ENCODE measurements at regions not wholly inside any gene's neighbourhood (a gene's known extent, or its start where the extent isn't known, plus 50 kb on each side); places are given as distances from the start of the nearest gene placed in this dataset.
A peak's percentile ranks its signal among the peaks of the same experiment; 100 is the strongest.

DNA sequence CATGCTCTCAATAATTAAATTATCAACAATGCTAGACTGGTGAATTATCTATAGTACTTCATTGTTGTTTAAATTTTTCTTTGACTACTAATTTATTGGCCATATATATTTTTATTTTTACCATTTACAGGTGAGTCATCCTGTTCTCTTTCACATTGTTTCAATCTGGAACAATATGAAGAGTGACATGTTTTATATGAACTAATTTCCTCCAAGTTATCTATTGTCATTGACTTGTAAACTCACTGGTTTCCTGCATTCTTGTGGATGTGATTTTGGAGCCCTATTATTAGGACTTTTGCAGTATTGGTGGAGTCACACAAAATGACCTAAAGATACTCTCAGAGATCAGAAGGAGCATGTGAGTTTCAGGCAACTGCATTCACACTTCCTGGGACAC, 297.7 kb downstream of the AEBP2 start:
- intact Hi-C loops (cut with micrococcal nuclease) = no loop called here
- H3K27me3 ChIP-seq (ENCODE audit: insufficient read depth, low read length) = no peaks in the 10 kb centered on the region
- POLR2A ChIA-PET = no interaction called here
- ATAC-seq (no peak), DNase-seq (ENCODE audit: low read depth, low spot score) (no peak)
- BruUV-seq (replicated peaks) = no TSS peak
- no peak overlapping the region for H3K27ac ChIP-seq (ENCODE audit: low read depth, low read length)
- H3K4me3 ChIP-seq (replicated peaks in 1 of 2; ENCODE audit: low read depth in 1 of 2, low read length in 2 of 2) = no peak overlapping the region
- no peaks in the 10 kb centered on the region for H3K9me2 ChIP-seq (ENCODE audit: insufficient read depth)
- CTCF ChIA-PET = no interaction called here
- H2AFZ ChIP-seq (ENCODE audit: low read depth, low read length, poor library complexity, severe bottlenecking) = no peak overlapping the region
- H3K9ac ChIP-seq (ENCODE audit: low read length) = no peak overlapping the region
- H4K20me1 ChIP-seq (ENCODE audit: insufficient read depth) = no peaks in the 10 kb centered on the region
- RAD21 ChIA-PET (ENCODE audit: low non-redundant PET in 1 of 2, low total read pairs in 2 of 2, uncharacterized antibody in 2 of 2, unreplicated experiment in 2 of 2) = no interaction called here
- H3K4me2 ChIP-seq (ENCODE audit: low read length) = no peak overlapping the region
- H3K9me3 ChIP-seq (ENCODE audit: control insufficient read depth in 1 of 2, insufficient read depth in 1 of 2, low read depth in 1 of 2, low read length in 2 of 2) = no peaks in the 10 kb centered on the region
- H3K79me2 ChIP-seq (ENCODE audit: insufficient read depth, low read length) = no peaks in the 10 kb centered on the region
- no peaks in the 10 kb centered on the region for H3K4me1 ChIP-seq (ENCODE audit: control insufficient read depth in 1 of 2, insufficient read depth in 2 of 2, low read length in 2 of 2)
- TF ChIP-seq TCF7L2 (IDR thresholded peaks at IDR 0.05; ENCODE audit: borderline replicate concordance, extremely low read depth, insufficient read depth, insufficient read length) (no peak), EZH2phosphoT487 (IDR thresholded peaks at IDR 0.05; ENCODE audit: borderline replicate concordance) (no peak), RAD21 (IDR thresholded peaks at IDR 0.05; ENCODE audit: low read depth) (no peak)
- TF ChIP-seq, protein P1, sequence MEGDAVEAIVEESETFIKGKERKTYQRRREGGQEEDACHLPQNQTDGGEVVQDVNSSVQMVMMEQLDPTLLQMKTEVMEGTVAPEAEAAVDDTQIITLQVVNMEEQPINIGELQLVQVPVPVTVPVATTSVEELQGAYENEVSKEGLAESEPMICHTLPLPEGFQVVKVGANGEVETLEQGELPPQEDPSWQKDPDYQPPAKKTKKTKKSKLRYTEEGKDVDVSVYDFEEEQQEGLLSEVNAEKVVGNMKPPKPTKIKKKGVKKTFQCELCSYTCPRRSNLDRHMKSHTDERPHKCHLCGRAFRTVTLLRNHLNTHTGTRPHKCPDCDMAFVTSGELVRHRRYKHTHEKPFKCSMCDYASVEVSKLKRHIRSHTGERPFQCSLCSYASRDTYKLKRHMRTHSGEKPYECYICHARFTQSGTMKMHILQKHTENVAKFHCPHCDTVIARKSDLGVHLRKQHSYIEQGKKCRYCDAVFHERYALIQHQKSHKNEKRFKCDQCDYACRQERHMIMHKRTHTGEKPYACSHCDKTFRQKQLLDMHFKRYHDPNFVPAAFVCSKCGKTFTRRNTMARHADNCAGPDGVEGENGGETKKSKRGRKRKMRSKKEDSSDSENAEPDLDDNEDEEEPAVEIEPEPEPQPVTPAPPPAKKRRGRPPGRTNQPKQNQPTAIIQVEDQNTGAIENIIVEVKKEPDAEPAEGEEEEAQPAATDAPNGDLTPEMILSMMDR (IDR thresholded peaks at IDR 0.05 in 2 of 3, conservative IDR thresholded peaks at IDR 0.05 in 1 of 3; ENCODE audit: borderline replicate concordance in 1 of 3, insufficient read depth in 1 of 3, low read depth in 2 of 3, low read length in 2 of 3) = no peak
- H3K36me3 ChIP-seq (ENCODE audit: control insufficient read depth in 1 of 2, insufficient read depth in 2 of 2, low read length in 2 of 2) = no peaks in the 10 kb centered on the region

DNA sequence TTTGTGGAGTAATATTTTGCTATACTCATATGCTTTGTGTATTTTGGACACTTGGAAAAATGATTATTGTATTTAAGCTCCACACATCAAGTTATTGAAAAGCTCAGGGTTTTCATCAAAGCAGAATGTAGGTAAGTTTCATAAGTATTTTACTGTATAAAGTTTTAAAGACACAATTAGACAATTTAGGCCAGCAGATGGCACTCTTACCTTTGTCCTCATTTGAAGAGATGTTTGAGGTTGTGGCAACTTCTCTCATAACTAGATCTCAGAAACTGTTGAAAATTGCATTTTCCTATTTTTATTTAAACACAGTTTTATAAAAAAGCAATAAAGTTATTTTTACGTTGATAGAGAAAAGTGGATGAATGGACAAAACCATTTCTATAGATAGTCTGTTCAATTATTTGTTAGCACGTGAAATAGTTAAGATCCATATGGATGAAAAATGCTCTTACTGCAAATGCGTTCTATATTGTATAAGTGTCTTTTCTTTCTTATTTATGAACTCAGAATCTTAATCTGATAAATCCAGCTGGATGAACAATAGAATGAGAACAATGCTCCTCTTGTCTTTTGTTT, 300.0 kb downstream of the AEBP2 start:
- H3K79me2 ChIP-seq (ENCODE audit: insufficient read depth, low read length) = no peaks in the 10 kb centered on the region
- RAD21 ChIA-PET (ENCODE audit: low non-redundant PET in 1 of 2, low total read pairs in 2 of 2, uncharacterized antibody in 2 of 2, unreplicated experiment in 2 of 2) = interaction anchor here (0.6 to 0.7 kb wide), 2 partner anchors 29 to 727 kb away, joined by 3 read pairs; no protein-coding TSS in a partner anchor
- TF ChIP-seq, protein P1 (IDR thresholded peaks at IDR 0.05 in 2 of 3, conservative IDR thresholded peaks at IDR 0.05 in 1 of 3; ENCODE audit: borderline replicate concordance in 1 of 3, insufficient read depth in 1 of 3, low read depth in 2 of 3, low read length in 2 of 3) = peak; percentile 42 to 74 (median 48); a peak in 5 of 6 replicates
- TF ChIP-seq RAD21 (IDR thresholded peaks at IDR 0.05; ENCODE audit: low read depth) (peak; percentile 71), CBX3 (IDR thresholded peaks at IDR 0.05; ENCODE audit: low read depth) (no peak), ZFX (IDR thresholded peaks at IDR 0.05) (no peak)
- no peak overlapping the region for H3K4me2 ChIP-seq (ENCODE audit: low read length)
- no TSS peak for BruUV-seq (replicated peaks)
- ATAC-seq = peak; percentile 53
- no peak overlapping the region for H3K9ac ChIP-seq (ENCODE audit: low read length)
- H4K20me1 ChIP-seq (ENCODE audit: insufficient read depth) = no peaks in the 10 kb centered on the region
- DNase-seq (ENCODE audit: low read depth, low spot score) = peak; percentile 40
- POLR2A ChIA-PET = no interaction called here
- no peaks in the 10 kb centered on the region for H3K4me1 ChIP-seq (ENCODE audit: control insufficient read depth in 1 of 2, insufficient read depth in 2 of 2, low read length in 2 of 2)
- no peaks in the 10 kb centered on the region; the same call in 1 of the 2 replicates for H3K27me3 ChIP-seq (ENCODE audit: insufficient read depth, low read length)
- H3K9me3 ChIP-seq (ENCODE audit: control insufficient read depth in 1 of 2, insufficient read depth in 1 of 2, low read depth in 1 of 2, low read length in 2 of 2) = no peaks in the 10 kb centered on the region
- CTCF ChIA-PET = interaction anchor here (0.6 to 1.6 kb wide), 10 partner anchors 14 to 885 kb away, joined by 3 to 5 read pairs (median 3); partner anchors contain the start of gene PDE3A
- H3K27ac ChIP-seq (ENCODE audit: low read depth, low read length) = no peak overlapping the region
- H3K9me2 ChIP-seq (ENCODE audit: insufficient read depth) = no peaks in the 10 kb centered on the region
- intact Hi-C loops (cut with micrococcal nuclease) = loop anchor here (2.0 kb wide), 1 partner anchor 638 kb away; no protein-coding TSS in a partner anchor
- H3K4me3 ChIP-seq (replicated peaks in 1 of 2; ENCODE audit: low read depth in 1 of 2, low read length in 2 of 2) = no peak overlapping the region
- H2AFZ ChIP-seq (ENCODE audit: low read depth, low read length, poor library complexity, severe bottlenecking) = peak overlapping the region; percentile 45
- H3K36me3 ChIP-seq (ENCODE audit: control insufficient read depth in 1 of 2, insufficient read depth in 2 of 2, low read length in 2 of 2) = no peaks in the 10 kb centered on the region
